ENCODE measurements at regions not wholly inside any gene's neighbourhood (a gene's known extent, or its start where the extent isn't known, plus 50 kb on each side); places are given as distances from the start of the nearest gene placed in this dataset.
A peak's percentile ranks its signal among the peaks of the same experiment; 100 is the strongest.

GRCh38 chr3:18010001-18010400, 267.6 kb upstream of the TBC1D5 start:
- no peak for FAIRE-seq
- DNase-seq (ENCODE audit: insufficient read length, low spot score) = no peak

- no peak for DNase-seq (ENCODE audit: insufficient read length, low spot score)
- no peak for FAIRE-seq
Measured at GRCh38 chr3:18008706-18009368, 266.4 kb upstream of the TBC1D5 start.

DNA sequence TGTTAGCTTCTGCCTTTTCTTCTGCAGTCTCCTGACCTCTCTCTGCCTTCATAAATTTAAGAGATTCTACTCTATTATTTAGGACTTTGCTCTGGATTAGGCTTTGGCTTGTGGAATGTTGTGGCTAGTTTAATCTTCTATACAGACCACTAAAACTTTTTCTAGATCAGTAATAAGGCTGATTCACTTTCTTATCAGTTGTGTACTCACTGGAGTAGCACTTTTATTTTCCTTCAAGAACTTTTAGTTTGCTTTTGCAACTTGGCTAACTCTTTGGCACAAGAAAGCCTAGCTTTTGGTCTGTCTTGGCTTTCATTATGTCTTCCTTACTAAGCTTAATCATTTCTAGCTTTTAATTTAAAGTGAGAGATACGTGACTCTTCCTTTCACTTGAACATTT, 265.5 kb upstream of the TBC1D5 start:
- DNase-seq (ENCODE audit: insufficient read length, low spot score) = no peak
- FAIRE-seq = no peak

GRCh38 chr3:17995769-17996168, 253.3 kb upstream of the TBC1D5 start:
- DNase-seq (ENCODE audit: insufficient read length, low spot score) (no peak), FAIRE-seq (no peak)

GRCh38 chr3:17994167-17994566, 251.7 kb upstream of the TBC1D5 start:
- no peak for DNase-seq (ENCODE audit: insufficient read length, low spot score)
- FAIRE-seq = no peak

DNA sequence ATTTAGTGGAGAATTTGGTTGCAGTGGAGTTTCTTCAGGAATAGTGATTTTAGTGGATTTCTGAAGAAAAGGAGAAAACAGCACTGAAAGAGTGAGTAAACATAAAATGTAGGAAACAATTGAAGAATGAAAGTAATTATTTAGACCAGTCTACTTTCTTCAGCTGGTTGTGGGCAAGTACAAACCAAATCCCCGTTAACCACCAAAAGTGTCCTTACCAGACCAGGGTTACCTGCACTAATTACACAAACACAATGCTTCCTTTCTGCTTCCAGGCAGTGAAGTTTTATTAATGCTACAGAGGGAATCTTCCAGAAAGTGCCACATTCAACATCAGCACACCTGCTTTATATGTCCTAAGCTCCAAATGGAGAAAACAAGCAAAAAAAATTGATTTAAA, 248.0 kb upstream of the TBC1D5 start:
- DNase-seq (ENCODE audit: insufficient read length, low spot score) (no peak), FAIRE-seq (no peak)

DNA sequence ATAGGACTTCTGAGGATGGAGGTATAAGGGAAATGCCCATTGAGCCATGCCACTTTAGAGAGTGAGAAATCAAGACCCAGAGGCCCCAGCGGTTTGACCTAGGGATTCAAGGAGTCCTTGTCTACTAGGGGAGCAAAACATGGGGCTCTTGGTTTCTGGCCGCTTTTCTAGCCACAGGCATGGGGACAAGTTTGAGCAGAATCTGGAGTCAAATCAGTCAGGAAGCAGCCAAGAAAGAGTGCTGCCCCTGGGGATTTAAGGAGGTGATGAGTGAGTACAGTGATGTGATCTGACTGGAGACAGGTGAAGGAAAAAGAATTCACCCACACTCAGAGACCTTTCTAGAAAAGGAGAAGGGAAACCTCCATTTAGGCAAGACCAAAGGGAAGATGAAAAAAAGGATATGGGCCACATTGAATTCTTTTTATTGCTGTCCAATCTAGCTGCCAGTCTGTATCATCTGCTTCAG, 244.0 kb upstream of the TBC1D5 start:
- no peak for DNase-seq (ENCODE audit: insufficient read length, low spot score)
- no peak for FAIRE-seq

DNA sequence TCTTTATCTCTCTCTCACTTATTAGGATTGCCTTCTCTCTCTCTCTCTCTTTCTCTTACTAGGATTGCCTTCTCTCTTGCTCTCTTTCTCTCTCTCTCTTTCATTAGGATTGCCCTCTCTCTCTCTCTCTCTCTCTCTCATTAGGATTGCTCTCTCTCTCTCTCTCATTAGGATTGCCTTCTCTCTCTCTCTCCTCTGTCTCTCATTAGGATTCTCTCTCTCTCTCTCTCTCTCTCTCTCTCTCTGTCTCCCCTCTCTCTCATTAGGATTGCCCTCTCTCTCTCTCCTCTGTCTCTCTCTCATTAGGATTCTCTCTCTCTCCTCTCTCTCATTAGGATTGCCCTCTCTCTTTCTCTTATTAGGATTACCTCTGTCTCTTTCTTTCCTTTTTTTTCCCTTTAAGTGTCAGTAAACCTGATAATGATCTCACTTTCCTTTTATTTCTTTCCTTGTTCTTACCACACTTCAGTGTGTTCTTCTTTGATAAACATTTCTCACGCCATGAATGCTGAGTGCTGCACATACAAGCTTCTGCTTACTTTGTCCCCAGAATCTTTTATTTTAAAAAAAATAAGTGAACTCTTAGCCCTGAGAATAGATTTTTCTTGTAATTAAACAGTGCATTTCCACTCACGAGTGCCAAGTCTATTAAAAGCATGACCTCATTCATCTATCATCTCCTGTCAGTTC, 243.4 kb upstream of the TBC1D5 start:
- no peak for FAIRE-seq
- no peak for DNase-seq (ENCODE audit: insufficient read length, low spot score)

- FAIRE-seq = no peak
- DNase-seq (ENCODE audit: insufficient read length, low spot score) = no peak
Measured at GRCh38 chr3:17983106-17983505, 240.7 kb upstream of the TBC1D5 start.

DNA sequence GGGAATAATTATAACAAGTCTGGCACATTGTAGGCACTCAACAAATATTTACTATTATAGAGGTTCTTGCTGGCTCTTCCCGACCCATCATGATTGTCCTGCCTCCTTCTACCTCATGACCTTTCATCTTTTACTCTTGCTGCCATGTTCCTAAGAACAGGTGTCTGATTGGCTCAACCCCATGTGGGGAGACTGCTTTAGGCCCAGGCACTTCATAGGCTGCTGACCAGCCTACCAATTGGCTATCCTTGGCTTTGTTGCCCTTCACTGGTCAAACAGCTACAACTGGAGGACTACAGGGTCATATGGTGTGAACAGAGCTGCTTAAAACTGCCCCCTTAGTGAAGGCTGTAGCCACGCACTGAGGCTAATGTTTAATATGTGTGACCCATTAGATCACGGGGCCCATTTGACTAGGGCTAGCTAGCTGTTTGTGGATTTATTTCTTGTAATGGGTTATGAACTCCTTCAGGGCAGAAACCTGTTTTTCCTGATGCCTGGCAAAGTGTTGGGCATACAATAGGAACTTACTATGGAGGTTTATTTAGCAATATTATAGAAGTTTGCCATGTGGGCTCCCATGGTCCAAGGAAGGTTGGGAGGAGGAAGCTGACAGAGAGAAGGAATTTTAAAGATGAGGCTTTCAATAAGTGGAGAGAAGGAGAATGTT, 239.9 kb upstream of the TBC1D5 start:
- FAIRE-seq = no peak
- no peak for DNase-seq (ENCODE audit: insufficient read length, low spot score)

DNA sequence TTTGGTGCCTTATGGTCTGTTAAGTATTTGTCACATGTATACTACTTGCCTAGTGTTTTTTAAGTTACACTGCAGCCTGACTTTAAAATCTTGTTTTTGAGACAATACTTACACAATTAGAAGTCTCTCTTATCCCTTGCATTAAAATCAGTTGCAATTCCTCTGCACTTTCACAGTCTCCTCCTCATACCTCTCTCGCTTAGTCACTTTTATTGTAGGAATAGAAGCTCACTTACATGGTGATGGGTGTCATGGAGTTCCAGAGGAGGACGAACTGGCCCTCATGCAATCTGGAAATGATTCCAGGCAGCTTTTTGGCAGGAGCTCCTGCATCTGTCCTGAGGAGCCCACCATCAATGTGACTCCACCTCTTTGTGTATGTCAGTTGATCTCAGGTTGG, 238.4 kb upstream of the TBC1D5 start:
- FAIRE-seq (no peak), DNase-seq (ENCODE audit: insufficient read length, low spot score) (no peak)

- DNase-seq (ENCODE audit: insufficient read length, low spot score) (no peak), FAIRE-seq (no peak)
Measured at GRCh38 chr3:17979911-17980310, 237.5 kb upstream of the TBC1D5 start.

- no peak for DNase-seq (ENCODE audit: insufficient read length, low spot score)
- FAIRE-seq = no peak
Measured at GRCh38 chr3:17979252-17979651, 236.8 kb upstream of the TBC1D5 start.

GRCh38 chr3:17974206-17974841, 231.9 kb upstream of the TBC1D5 start:
- FAIRE-seq = no peak
- DNase-seq (ENCODE audit: insufficient read length, low spot score) = no peak

DNA sequence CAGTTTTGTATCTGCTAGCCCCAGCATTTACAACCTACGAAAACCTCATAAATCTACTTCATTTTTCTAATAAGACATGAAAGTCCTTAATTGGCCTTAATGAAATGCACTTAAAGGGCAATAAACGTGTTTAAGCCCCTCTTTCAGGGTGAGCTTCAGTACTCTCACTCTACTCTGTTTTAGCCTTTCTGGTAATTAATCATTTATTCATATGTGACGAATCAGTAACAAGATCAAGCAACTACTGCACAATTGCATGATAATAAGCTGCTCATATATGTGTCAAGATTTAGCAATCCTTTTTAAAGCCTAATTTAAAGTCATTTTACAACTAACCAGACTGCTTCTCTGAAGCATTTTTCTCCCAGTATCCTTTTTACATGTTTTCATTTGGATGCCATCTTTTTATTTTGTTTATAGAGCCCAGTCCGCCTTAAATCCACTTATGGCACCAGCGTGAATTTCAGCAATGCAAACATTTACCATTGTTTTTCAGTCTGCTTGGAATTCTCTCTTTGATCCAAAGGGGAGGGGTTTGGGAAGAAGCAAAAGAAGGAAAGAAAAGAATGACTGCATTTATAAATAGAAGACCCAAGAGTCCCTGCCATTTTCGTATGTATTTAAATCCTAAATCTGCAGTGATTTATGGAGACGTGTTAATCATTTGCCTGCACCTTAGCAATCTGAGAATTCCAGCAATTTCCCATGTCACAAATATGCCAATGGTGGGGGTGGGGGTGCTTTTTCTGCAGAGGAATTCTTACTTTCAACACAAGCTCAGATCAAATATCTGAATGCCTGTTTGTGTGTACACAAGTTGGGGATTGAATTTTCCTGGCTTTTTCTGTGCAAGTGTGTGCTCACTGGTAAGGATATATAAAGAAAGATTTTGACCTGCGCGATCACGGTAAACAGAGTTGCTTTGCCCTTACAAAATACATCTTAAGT, 230.8 kb upstream of the TBC1D5 start:
- no peak for DNase-seq (ENCODE audit: insufficient read length, low spot score)
- no peak for FAIRE-seq

GRCh38 chr3:17972476-17972875, 230.0 kb upstream of the TBC1D5 start:
- FAIRE-seq = no peak

GRCh38 chr3:17972030-17972429, 229.6 kb upstream of the TBC1D5 start:
- no peak for FAIRE-seq

More at GRCh38 chr3:17972476-17972875, 230.0 kb upstream of the TBC1D5 start:
- no peak for DNase-seq (ENCODE audit: insufficient read length, low spot score)

GRCh38 chr3:17969985-17970568, 227.6 kb upstream of the TBC1D5 start:
- no peak for FAIRE-seq
- DNase-seq (ENCODE audit: insufficient read length, low spot score) = peak; percentile 19

More at GRCh38 chr3:17972030-17972429, 229.6 kb upstream of the TBC1D5 start:
- no peak for DNase-seq (ENCODE audit: insufficient read length, low spot score)

GRCh38 chr3:17969244-17969643, 226.8 kb upstream of the TBC1D5 start:
- no peak for FAIRE-seq

More at GRCh38 chr3:17969244-17969643, 226.8 kb upstream of the TBC1D5 start:
- DNase-seq (ENCODE audit: insufficient read length, low spot score) = no peak
